ENCODE measurements at regions not wholly inside any gene's neighbourhood (a gene's known extent, or its start where the extent isn't known, plus 50 kb on each side); places are given as distances from the start of the nearest gene placed in this dataset.

DNA sequence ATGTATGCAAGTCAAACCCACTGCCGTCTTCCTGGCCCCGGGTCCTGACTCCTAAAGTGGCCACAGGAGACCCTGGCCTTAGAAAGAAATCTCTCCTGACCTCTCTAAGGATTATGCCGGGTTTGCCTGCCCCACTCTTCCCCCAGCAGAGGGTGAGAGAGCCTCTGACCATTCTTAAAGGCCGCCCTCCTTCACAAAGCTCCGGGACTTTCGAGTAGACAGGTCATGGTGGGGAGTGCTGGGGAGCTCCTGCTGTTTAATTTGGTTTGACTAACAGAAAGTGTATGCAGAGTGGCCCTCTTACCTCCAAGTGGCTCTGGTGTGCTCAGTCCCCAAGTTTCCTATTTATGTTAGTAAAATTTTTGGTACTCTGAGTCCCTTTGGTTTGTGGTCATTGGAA lies 111.8 kb downstream of the LRRC70 start:
- no peaks in the 10 kb centered on the region for H3K9me3 ChIP-seq (ENCODE audit: control insufficient read depth, low read depth, low read length)
- H3K56ac ChIP-seq (ENCODE audit: insufficient read length, low read depth, low read length), result no peak overlapping the region
- no peaks in the 10 kb centered on the region; a peak in 1 of 7 replicates for H3K36me3 Mint-ChIP-seq (ENCODE audit: insufficient read depth in 1 of 3, low read depth in 3 of 3)
- H2BK5ac ChIP-seq (ENCODE audit: insufficient read length, low read length), result no peak overlapping the region
- no peak overlapping the region for H3K4ac ChIP-seq (ENCODE audit: low read depth, low read length)
- TF ChIP-seq, protein P1, sequence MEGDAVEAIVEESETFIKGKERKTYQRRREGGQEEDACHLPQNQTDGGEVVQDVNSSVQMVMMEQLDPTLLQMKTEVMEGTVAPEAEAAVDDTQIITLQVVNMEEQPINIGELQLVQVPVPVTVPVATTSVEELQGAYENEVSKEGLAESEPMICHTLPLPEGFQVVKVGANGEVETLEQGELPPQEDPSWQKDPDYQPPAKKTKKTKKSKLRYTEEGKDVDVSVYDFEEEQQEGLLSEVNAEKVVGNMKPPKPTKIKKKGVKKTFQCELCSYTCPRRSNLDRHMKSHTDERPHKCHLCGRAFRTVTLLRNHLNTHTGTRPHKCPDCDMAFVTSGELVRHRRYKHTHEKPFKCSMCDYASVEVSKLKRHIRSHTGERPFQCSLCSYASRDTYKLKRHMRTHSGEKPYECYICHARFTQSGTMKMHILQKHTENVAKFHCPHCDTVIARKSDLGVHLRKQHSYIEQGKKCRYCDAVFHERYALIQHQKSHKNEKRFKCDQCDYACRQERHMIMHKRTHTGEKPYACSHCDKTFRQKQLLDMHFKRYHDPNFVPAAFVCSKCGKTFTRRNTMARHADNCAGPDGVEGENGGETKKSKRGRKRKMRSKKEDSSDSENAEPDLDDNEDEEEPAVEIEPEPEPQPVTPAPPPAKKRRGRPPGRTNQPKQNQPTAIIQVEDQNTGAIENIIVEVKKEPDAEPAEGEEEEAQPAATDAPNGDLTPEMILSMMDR (conservative IDR thresholded peaks at IDR 0.05), result no peak
- no peaks in the 10 kb centered on the region for H3K27me3 Mint-ChIP-seq (ENCODE audit: low read depth)
- H3K23me2 ChIP-seq (ENCODE audit: insufficient read length, low read depth, low read length, poor library complexity, severe bottlenecking), result no peaks in the 10 kb centered on the region
- no peak overlapping the region for H4K91ac ChIP-seq (ENCODE audit: insufficient read length, low read depth, low read length)
- H2AK5ac ChIP-seq (ENCODE audit: insufficient read length, low read length), result no peak overlapping the region
- no peak overlapping the region for H3K4me3 Mint-ChIP-seq
- H3K79me2 ChIP-seq (ENCODE audit: insufficient read depth, low read length), result no peaks in the 10 kb centered on the region
- no peak overlapping the region for H2BK12ac ChIP-seq (ENCODE audit: insufficient read length, low read depth, low read length)
- no peak overlapping the region for H3K27ac ChIP-seq (ENCODE audit: insufficient read length, low read depth, low read length)
- H2BK15ac ChIP-seq (ENCODE audit: low read depth, low read length), result no peak overlapping the region
- no peak overlapping the region for H4K5ac ChIP-seq (ENCODE audit: insufficient read length, low read depth, low read length)
- H2BK20ac ChIP-seq (ENCODE audit: low read depth, low read length, poor library complexity, severe bottlenecking), result no peak overlapping the region
- H3K9me3 Mint-ChIP-seq, result peaks cover 5% of the 10 kb centered on the region in 2 experiments; a peak in 4 of 5 replicates
- no CpG with 5 or more reads among the region's 6 CpGs for WGBS (ENCODE audit: extremely low coverage, insufficient read length, low lambda C conversion rate)
- H3K27me3 ChIP-seq (ENCODE audit: insufficient read depth, low read length), result no peaks in the 10 kb centered on the region; the same call in 1 of the 2 replicates
- H3T11ph ChIP-seq (ENCODE audit: low read length), result no peak overlapping the region
- DNase-seq, result peak; percentile 29
- no peak overlapping the region for H3K18ac ChIP-seq (ENCODE audit: insufficient read length, low read depth, low read length)
- no peaks in the 10 kb centered on the region for H4K20me1 ChIP-seq (ENCODE audit: control insufficient read depth, insufficient read depth, insufficient read length)
- no peak overlapping the region for H3K9ac ChIP-seq (ENCODE audit: extremely low read depth, insufficient read length, low read length)
- H2BK120ac ChIP-seq (ENCODE audit: low read depth, low read length, poor library complexity, severe bottlenecking), result no peak overlapping the region
- H3K14ac ChIP-seq (ENCODE audit: insufficient read depth, low read length), result no peak overlapping the region
- no peak overlapping the region for H3K4me2 ChIP-seq (ENCODE audit: insufficient read depth, insufficient read length, low read length)
- H4K8ac ChIP-seq (replicated peaks; ENCODE audit: insufficient read length, low read depth, low read length), result no peak overlapping the region
- peaks cover 0 to 3% of the 10 kb centered on the region in 2 experiments; a peak in 2 of 4 replicates for H3K4me1 Mint-ChIP-seq
- no peak overlapping the region; a peak in 1 of 7 replicates for H3K27ac Mint-ChIP-seq
- no peak overlapping the region for H3K23ac ChIP-seq (ENCODE audit: insufficient read length, low read depth, low read length)
- no peaks in the 10 kb centered on the region for H3K79me1 ChIP-seq (ENCODE audit: insufficient read depth, low read depth, low read length, poor library complexity, severe bottlenecking)
- no peaks in the 10 kb centered on the region for H3K4me1 ChIP-seq (ENCODE audit: insufficient read depth, low read length)
- H2AFZ ChIP-seq (ENCODE audit: low read length), result no peak overlapping the region

Measured in H9 (cell line).